Activated CD8-positive, alpha-beta T cell treated with anti-CD3 and anti-CD28 coated beads, Interleukin-2, amount 10 ng/mL, durations not matched to agents 7 days and 5 days (primary cell): ENCODE measurements at regions not wholly inside any gene's neighbourhood (a gene's known extent, or its start where the extent isn't known, plus 50 kb on each side); places are given as distances from the start of the nearest gene placed in this dataset.

Experiments
- ATAC-seq: fragments of 150-1000 bp; cut with Tn5 transposase; one replicate; pipeline ENCODE4 v1.10.0; 2021; ENCODE audit warnings: moderate library complexity
- CTCF ChIA-PET: fragments of 350-600 bp; sonication (Branson Sonifier 250); formaldehyde crosslinking; loops from one replicate; lab custom pipeline; 2021; ENCODE audit warnings: antibody characterized with exemption; lab: Charles Lee
- POLR2A ChIA-PET: fragments of 350-600 bp; sonication (Branson Sonifier 250); formaldehyde crosslinking; loops from one replicate; lab custom pipeline; 2021; ENCODE audit warnings: antibody characterized with exemption; lab: Charles Lee
- DNase-seq: peaks from one replicate; pipeline ENCODE4 v3.0.0-alpha.2; 2020
- H3K27ac Mint-ChIP-seq: one replicate; pipeline ENCODE4 v1.8.0; 2021; ENCODE audit warnings: mild to moderate bottlenecking, mixed read lengths
- H3K27me3 Mint-ChIP-seq: one replicate; pipeline ENCODE4 v1.8.0; 2021; ENCODE audit warnings: low read depth, mixed read lengths
- H3K36me3 Mint-ChIP-seq: one replicate; pipeline ENCODE4 v1.8.0; 2021; ENCODE audit warnings: low read depth, mixed read lengths
- H3K4me1 Mint-ChIP-seq: one replicate; pipeline ENCODE4 v1.8.0; 2021; ENCODE audit warnings: low read depth, mixed read lengths
- H3K4me3 Mint-ChIP-seq: one replicate; pipeline ENCODE4 v1.8.0; 2021; ENCODE audit warnings: mild to moderate bottlenecking, mixed read lengths
- H3K9me3 Mint-ChIP-seq: one replicate; pipeline ENCODE4 v1.8.0; 2022; ENCODE audit warnings: mixed read lengths; ENCODE audit not compliant: insufficient read depth

DNA sequence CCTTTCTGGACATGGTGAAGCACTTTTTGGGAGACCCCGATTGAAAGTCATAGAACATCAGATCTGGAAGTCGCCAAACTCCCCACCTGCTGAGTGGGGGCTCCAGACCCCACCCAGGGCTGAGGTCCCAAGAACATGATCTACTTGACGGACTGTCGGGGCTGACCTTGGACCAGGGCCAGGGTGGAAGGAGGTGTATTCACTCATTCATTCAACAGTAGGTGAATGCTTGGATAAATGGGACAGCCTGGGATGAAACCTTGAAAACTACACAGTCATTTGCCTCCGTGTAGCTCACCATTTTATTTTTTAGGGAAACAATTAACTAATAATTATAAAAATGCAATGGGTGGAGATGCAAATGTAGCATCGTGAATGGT lies 629.0 kb downstream of the BRD1 start:
- H3K4me3 Mint-ChIP-seq, result no peak overlapping the region
- CTCF ChIA-PET, result no interaction called here
- no peaks in the 10 kb centered on the region for H3K9me3 Mint-ChIP-seq
- POLR2A ChIA-PET, result interaction anchor here (0.9 kb wide), 1 partner anchor 19 kb away, joined by 3 read pairs; no protein-coding TSS in a partner anchor
- H3K36me3 Mint-ChIP-seq, result no peaks in the 10 kb centered on the region
- no peak for ATAC-seq
- no peak for DNase-seq
- peaks cover 5% of the 10 kb centered on the region for H3K27me3 Mint-ChIP-seq
- no peak overlapping the region for H3K27ac Mint-ChIP-seq
- no peaks in the 10 kb centered on the region for H3K4me1 Mint-ChIP-seq

DNA sequence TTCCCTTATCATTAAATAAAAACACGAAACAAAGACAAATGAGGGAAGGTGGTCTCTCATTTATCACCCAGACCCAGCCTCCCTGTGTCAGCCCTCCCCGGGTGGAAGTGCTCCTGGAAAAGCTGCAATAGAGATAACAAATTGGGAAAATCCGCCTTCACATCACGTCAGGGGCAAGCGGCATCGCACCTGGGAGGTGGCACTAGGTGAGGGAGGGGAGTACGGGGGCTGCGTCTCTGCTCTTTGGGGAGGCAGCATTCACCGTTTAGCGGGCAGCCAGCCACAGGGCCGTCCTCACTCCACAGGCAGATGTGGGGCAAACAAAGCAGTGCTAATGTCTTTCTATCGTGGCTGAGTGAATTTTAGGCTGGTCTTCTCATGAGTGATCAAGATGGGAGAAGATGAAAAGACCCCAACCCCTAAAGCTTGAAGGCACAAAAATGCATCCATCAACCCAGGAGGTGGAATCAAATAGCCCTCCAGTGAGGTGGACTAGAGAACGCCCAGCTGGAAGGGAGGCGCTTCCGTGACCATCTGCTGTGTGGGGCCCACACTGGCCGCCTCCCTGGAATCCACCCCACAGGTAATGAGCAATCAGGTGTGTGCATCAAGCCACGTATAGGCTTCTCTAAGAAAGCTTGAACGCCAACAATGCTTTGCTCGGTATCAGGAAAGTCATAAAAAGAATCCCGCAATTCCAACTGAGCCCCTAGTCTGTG lies 629.5 kb downstream of the BRD1 start:
- Mint-ChIP-seq H3K27me3 (peaks cover 5% of the 10 kb centered on the region), H3K9me3 (no peaks in the 10 kb centered on the region), H3K27ac (no peak overlapping the region), H3K4me1 (no peaks in the 10 kb centered on the region), H3K4me3 (no peak overlapping the region), H3K36me3 (no peaks in the 10 kb centered on the region)
- POLR2A ChIA-PET, result interaction anchor here (0.9 kb wide), 1 partner anchor 19 kb away, joined by 3 read pairs; no protein-coding TSS in a partner anchor
- ATAC-seq (no peak), DNase-seq (no peak)
- CTCF ChIA-PET, result no interaction called here

DNA sequence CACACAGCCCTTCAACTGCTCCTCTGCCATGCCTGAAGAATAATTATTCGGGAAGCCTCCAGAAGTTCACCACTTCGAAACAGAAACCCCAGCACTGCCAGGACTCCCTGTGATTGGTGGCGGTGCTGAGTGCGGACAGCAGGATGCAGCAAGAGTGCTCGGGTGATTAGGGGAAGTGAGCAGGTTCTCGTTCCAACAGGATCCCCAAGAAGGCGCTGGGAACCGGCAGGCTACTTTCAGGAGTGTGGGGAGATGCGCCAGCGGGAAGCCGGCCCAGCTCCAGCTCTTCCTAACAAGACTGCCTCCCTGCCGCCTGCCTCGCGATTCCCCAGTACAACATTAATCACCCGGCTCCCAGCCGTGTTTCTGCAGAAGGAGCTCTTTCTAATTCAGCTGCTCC lies 630.2 kb downstream of the BRD1 start:
- Mint-ChIP-seq H3K27me3 (peaks cover 5% of the 10 kb centered on the region), H3K36me3 (no peaks in the 10 kb centered on the region), H3K4me3 (no peak overlapping the region), H3K27ac (no peak overlapping the region), H3K4me1 (no peaks in the 10 kb centered on the region), H3K9me3 (no peaks in the 10 kb centered on the region)
- POLR2A ChIA-PET, result no interaction called here
- no peak for DNase-seq
- CTCF ChIA-PET, result no interaction called here
- ATAC-seq, result no peak

DNA sequence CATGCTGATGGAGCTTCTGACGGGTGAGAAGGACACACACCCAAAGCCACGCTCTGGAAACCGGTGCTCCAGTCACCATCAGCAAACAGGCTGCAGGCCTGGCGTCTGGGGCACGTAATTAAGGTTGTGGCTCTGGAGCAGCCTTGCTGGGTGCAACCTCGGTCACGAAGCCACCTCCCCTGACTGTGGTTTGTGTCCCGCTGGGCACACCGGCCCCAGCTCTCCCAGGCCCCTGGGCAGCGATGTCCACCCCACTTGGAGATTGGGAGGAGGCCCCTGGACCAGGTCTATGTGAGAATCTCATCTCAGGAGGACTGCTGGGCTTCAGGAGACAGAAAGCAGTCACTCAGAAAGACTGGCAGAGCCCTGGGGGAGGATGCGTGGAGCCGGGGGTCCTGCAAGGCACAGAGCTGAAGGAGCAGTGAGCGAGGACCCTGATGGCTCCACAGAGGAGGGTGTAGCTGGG lies 631.6 kb downstream of the BRD1 start:
- Mint-ChIP-seq H3K9me3 (no peaks in the 10 kb centered on the region), H3K36me3 (no peaks in the 10 kb centered on the region), H3K27ac (no peak overlapping the region), H3K27me3 (peaks cover 5% of the 10 kb centered on the region), H3K4me3 (no peak overlapping the region), H3K4me1 (no peaks in the 10 kb centered on the region)
- ChIA-PET CTCF (no interaction called here), POLR2A (no interaction called here)
- ATAC-seq, result no peak
- DNase-seq, result no peak

DNA sequence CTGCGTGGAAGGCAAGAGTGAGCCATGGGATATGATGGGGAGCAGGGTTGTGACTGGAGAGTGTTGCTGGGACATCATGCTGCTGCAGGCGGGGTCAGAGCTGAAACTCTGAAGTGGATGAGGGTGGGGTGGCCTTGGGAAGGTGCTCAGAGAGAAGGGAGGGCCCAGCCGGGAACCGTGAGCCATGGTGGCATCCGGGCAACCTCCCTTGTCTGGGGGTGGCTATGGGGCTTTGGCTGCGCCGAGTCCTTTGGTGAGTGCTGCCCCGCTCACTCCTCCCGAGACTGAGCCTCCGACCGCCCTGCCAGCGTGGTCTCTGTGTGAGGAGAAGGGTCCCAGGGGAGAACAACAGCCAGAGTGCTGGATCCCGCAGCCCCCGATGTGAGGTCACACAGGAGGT lies 632.0 kb downstream of the BRD1 start:
- POLR2A ChIA-PET, result no interaction called here
- no peak for ATAC-seq
- no peak overlapping the region for H3K27ac Mint-ChIP-seq

DNA sequence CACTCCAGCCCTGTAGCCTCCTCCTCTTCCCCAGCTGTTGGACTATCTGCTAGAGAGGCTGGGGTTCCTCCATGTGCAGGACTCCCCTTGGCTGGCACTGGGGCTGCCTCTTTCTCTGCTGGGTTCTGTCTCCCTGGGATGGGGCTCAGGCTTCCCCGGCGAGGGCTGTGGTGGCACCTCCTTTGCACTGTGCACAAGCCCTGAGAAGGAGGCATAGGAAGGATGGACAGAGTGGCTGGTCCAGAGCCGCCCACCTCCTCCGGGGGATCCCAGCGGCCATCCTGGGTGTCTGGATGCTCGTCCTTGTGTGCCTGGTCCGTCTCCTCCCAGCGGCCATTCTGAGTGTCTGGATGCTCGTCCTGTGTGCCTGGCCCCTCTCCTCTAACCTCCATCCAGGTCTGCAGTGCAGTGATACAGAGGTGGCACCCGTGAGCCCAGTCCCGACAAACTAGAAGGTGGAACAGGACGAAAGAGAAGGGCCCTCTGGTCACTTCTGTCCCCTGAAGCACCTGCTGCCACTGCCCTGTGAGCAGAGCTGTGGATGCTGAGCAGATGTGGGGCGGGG lies 633.7 kb downstream of the BRD1 start:
- no peaks in the 10 kb centered on the region for H3K36me3 Mint-ChIP-seq
- POLR2A ChIA-PET, result no interaction called here
- H3K4me3 Mint-ChIP-seq, result no peak overlapping the region
- CTCF ChIA-PET, result no interaction called here
- ATAC-seq, result no peak
- H3K9me3 Mint-ChIP-seq, result no peaks in the 10 kb centered on the region
- DNase-seq, result no peak
- no peaks in the 10 kb centered on the region for H3K4me1 Mint-ChIP-seq
- H3K27me3 Mint-ChIP-seq, result peaks cover 5% of the 10 kb centered on the region
- H3K27ac Mint-ChIP-seq, result no peak overlapping the region

More for the DNA sequence above, 632.0 kb downstream of the BRD1 start:
- Mint-ChIP-seq H3K4me3 (no peak overlapping the region), H3K9me3 (no peaks in the 10 kb centered on the region), H3K36me3 (no peaks in the 10 kb centered on the region), H3K4me1 (no peaks in the 10 kb centered on the region), H3K27me3 (peaks cover 5% of the 10 kb centered on the region)
- CTCF ChIA-PET, result no interaction called here
- DNase-seq, result no peak

DNA sequence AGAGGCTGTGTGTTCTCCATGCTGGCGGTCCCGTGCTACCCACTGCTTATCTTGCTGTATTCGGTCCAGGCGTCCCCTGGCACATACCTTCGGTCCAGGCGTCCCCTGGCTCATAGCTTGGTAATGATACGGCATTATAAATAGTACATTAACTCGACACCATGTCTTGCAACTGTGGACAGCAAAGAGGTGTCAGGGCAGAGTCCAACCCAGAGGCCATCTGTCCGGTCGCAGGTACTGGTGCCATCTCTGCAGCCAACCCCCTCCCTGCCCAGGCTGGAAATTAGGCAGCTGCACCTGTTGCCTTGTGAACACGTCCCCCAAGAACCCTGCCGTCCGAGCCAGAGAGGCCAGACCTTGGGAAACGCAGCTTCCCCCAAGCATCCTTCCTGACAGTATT lies 634.3 kb downstream of the BRD1 start:
- CTCF ChIA-PET, result no interaction called here
- Mint-ChIP-seq H3K27me3 (peaks cover 5% of the 10 kb centered on the region), H3K27ac (no peak overlapping the region), H3K4me1 (no peaks in the 10 kb centered on the region), H3K9me3 (no peaks in the 10 kb centered on the region), H3K4me3 (no peak overlapping the region), H3K36me3 (no peaks in the 10 kb centered on the region)
- DNase-seq, result no peak
- POLR2A ChIA-PET, result no interaction called here
- no peak for ATAC-seq

DNA sequence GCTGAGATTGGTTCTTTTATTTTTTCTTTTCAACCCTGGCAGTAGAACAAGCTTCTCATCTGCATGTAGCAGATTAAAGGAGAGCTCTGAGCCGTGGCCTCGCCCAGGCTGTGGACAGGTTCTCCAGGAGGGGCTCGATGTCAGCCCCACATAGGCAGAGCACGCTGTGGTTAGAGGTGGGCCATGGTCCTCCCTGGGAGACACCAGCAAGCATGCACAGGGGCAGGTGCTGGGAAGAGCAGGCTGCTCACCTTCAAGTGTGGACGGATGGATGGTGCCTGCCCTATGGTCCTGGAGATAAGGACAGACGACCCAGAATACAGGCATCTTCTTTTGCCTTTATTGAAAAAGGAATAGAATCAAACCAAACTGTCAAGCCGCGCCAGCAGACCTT lies 634.8 kb downstream of the BRD1 start:
- no peak overlapping the region for H3K4me3 Mint-ChIP-seq
- no peaks in the 10 kb centered on the region for H3K9me3 Mint-ChIP-seq
- H3K36me3 Mint-ChIP-seq, result no peaks in the 10 kb centered on the region
- ChIA-PET CTCF (no interaction called here), POLR2A (no interaction called here)
- DNase-seq (no peak), ATAC-seq (no peak)
- no peak overlapping the region for H3K27ac Mint-ChIP-seq
- no peaks in the 10 kb centered on the region for H3K4me1 Mint-ChIP-seq
- peaks cover 2% of the 10 kb centered on the region for H3K27me3 Mint-ChIP-seq

DNA sequence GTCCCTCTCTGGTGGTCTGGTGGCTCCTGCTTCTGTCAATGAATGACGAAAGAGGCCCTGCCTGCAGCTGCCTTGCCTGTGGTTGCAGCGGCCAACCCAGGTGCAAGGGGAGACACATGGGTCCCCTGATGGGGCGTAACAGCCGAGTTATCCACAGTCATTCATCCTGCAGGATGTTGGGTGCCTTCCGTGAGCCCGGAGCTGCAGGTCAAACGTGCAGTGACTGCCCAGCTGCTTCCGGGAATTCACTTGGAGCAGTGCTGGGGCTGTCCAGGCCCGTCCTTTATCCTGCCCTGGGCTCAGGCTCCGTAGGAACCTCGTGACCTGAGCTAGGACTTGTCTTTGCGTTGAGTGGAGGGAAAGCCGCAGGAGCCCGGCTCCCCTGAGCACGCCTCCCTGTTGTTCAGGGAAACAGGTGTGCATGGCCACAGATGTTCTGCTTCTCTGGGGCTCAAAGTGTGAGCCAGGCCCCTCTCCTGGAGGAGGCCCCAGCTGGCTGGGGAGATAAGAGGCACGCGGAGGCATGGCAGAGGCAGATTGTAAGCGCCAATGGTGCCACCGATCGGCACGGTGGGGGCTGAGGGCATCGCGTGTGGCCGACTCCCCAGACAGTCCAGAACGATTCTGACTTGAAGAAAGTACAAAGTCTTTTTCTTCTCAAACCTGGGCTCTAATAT lies 635.4 kb downstream of the BRD1 start:
- H3K27ac Mint-ChIP-seq, result no peak overlapping the region

DNA sequence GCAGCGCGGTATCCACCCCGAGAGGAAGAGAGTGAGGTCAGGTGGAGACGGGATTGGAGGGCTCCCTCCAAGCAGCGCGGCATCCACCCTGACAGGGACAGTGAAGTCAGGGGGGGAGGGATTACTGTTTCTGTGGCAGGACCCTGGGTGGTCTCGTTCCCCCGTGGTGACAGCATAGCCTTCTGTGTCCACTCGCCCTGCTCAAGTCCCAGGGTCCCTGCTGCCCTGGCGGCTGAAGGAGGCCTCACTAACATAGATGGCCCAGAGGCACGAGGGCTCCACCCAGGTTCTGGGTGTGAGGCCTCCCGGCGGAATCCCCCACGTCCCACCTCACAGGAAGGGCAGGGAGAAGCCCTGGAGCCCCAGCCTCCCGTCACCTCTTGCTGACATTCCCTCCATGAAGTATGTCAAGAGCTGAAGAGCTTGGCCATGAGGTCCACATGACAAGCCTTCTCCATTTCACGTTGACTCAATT lies 636.1 kb downstream of the BRD1 start:
- H3K4me1 Mint-ChIP-seq, result no peaks in the 10 kb centered on the region
- H3K27ac Mint-ChIP-seq, result no peak overlapping the region
- H3K4me3 Mint-ChIP-seq, result no peak overlapping the region
- H3K27me3 Mint-ChIP-seq, result no peaks in the 10 kb centered on the region
- no peaks in the 10 kb centered on the region for H3K36me3 Mint-ChIP-seq
- H3K9me3 Mint-ChIP-seq, result no peaks in the 10 kb centered on the region
- no peak for DNase-seq
- POLR2A ChIA-PET, result no interaction called here
- no peak for ATAC-seq
- CTCF ChIA-PET, result no interaction called here

More for the DNA sequence above, 635.4 kb downstream of the BRD1 start:
- H3K36me3 Mint-ChIP-seq, result no peaks in the 10 kb centered on the region
- POLR2A ChIA-PET, result no interaction called here
- H3K27me3 Mint-ChIP-seq, result no peaks in the 10 kb centered on the region
- no peaks in the 10 kb centered on the region for H3K4me1 Mint-ChIP-seq
- CTCF ChIA-PET, result no interaction called here
- ATAC-seq, result no peak
- no peaks in the 10 kb centered on the region for H3K9me3 Mint-ChIP-seq
- DNase-seq, result no peak
- H3K4me3 Mint-ChIP-seq, result no peak overlapping the region

DNA sequence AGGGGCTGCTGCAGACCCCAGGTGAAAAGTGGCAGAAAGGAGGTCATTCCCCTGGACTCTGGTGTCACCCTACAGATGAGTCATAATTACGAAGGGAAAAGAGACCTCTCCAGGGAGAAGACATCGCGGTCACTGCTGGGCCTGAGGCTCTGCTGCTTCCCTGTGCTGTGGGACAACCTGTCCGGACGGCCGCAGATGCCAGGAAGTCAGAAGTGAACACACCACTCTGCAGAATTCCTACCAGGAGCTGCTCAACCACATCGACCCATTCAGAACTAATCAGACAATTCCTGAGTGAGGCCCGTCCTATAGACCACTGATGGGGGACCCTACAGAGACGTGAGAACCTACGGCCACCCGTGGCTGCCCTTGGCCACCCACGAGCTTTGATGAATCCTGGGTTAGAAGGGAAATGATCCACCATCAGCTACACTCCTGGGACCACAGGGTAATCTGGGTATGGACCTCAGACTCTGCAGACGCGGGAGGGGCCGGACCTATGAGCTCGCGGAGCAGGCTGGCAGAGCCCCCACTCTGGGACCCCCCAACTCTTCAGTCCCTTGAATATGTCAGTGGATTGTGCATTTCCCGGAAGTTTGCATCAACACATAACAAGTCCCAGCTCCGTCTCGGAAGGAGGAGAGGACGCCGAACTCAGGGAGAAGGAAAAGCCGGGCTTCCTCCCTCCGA lies 636.7 kb downstream of the BRD1 start:
- ATAC-seq (no peak), DNase-seq (no peak)
- Mint-ChIP-seq H3K4me3 (no peak overlapping the region), H3K4me1 (no peaks in the 10 kb centered on the region), H3K36me3 (no peaks in the 10 kb centered on the region), H3K9me3 (no peaks in the 10 kb centered on the region), H3K27ac (no peak overlapping the region), H3K27me3 (no peaks in the 10 kb centered on the region)
- ChIA-PET CTCF (no interaction called here), POLR2A (no interaction called here)

DNA sequence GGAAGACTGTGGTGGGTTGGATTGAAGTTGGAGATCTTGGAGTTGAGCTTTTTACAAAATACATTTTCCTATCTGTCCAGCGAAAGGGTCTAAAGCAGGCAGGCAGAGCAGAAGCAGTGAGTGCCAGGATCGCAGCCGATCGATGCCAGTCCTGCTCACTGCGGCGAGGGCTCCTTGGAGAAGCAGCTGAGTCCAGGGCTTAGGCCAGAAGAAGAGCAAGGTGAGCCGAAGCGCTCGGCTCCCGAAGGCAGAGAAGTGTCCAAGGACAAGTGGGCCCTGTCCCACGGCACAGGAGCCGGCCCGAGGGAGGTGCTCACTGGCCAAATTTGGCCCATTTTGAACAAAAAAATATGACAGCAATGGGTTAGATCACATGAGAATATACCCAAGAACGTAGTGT lies 637.8 kb downstream of the BRD1 start:
- ChIA-PET POLR2A (no interaction called here), CTCF (no interaction called here)
- no peak for ATAC-seq
- H3K27ac Mint-ChIP-seq, result no peak overlapping the region
- H3K27me3 Mint-ChIP-seq, result no peaks in the 10 kb centered on the region
- no peaks in the 10 kb centered on the region for H3K9me3 Mint-ChIP-seq
- no peaks in the 10 kb centered on the region for H3K4me1 Mint-ChIP-seq
- H3K4me3 Mint-ChIP-seq, result no peak overlapping the region
- no peaks in the 10 kb centered on the region for H3K36me3 Mint-ChIP-seq
- no peak for DNase-seq
